Neuronal stem cell (in vitro differentiated cells): ENCODE measurements at regions not wholly inside any gene's neighbourhood (a gene's known extent, or its start where the extent isn't known, plus 50 kb on each side); places are given as distances from the start of the nearest gene placed in this dataset.

Experiments
- DNase-seq: peaks from one replicate; pipeline ENCODE4 v3.0.0-alpha.2; 2013; ENCODE audit warnings: low spot score
- H2AFZ ChIP-seq: one replicate; pipeline ENCODE4 v1.6.1; 2013; ENCODE audit warnings: mild to moderate bottlenecking, low read length, inconsistent platforms
- H2AK5ac ChIP-seq: 2 replicates; pipeline ENCODE4 v1.6.1; 2013; ENCODE audit warnings: low read depth, mild to moderate bottlenecking, inconsistent platforms, low read length, moderate library complexity, mixed read lengths
- H2BK120ac ChIP-seq: 2 replicates; pipeline ENCODE4 v1.6.1; 2013; ENCODE audit warnings: low read depth, mild to moderate bottlenecking, inconsistent platforms, low read length, moderate library complexity, mixed read lengths
- H2BK12ac ChIP-seq: one replicate; pipeline ENCODE4 v1.6.1; 2013; ENCODE audit warnings: low read length, inconsistent platforms
- H2BK15ac ChIP-seq: 2 replicates; pipeline ENCODE4 v1.6.1; 2013; ENCODE audit warnings: mild to moderate bottlenecking, low read length, inconsistent platforms, mixed read lengths
- H2BK5ac ChIP-seq: one replicate; pipeline ENCODE4 v1.6.1; 2013; ENCODE audit warnings: inconsistent platforms, mild to moderate bottlenecking, low read length, moderate library complexity
- H3K14ac ChIP-seq: one replicate; pipeline ENCODE4 v1.6.1; 2013; ENCODE audit warnings: low read length, inconsistent platforms
- H3K18ac ChIP-seq: 2 replicates; pipeline ENCODE4 v1.6.1; 2013; ENCODE audit warnings: low read length, inconsistent platforms
- H3K23ac ChIP-seq: 2 replicates; pipeline ENCODE4 v1.6.1; 2013; ENCODE audit warnings: low read depth, mild to moderate bottlenecking, mixed read lengths, low read length, inconsistent platforms; ENCODE audit not compliant: poor library complexity
- H3K27ac ChIP-seq: replicated peaks from 3 replicates; pipeline ENCODE4 v1.5.1; 2013; ENCODE audit warnings: low read length, inconsistent platforms
- H3K27me3 ChIP-seq, 3 experiments: 2 replicates each; pipeline ENCODE4 v1.6.1; 2013; ENCODE audit warnings: low read length in 3 of 3, mild to moderate bottlenecking in 2 of 3, inconsistent platforms in 1 of 3, low read depth in 1 of 3, mixed read lengths in 1 of 3, moderate library complexity in 1 of 3; ENCODE audit not compliant: control insufficient read depth in 3 of 3, insufficient read depth in 3 of 3
- H3K36me3 ChIP-seq, 2 donors: replicated peaks in 1 of 2; 2 replicates each; pipeline ENCODE4 v1.6.1; 2013; ENCODE audit warnings: low read length in 2 of 2; ENCODE audit not compliant: control insufficient read depth in 2 of 2, insufficient read depth in 2 of 2
- H3K4ac ChIP-seq: 2 replicates; pipeline ENCODE4 v1.6.1; 2013; ENCODE audit warnings: inconsistent platforms, mild to moderate bottlenecking, low read length, moderate library complexity
- H3K4me1 ChIP-seq, 2 donors: 1 replicate in 1 of 2; 2 replicates in 1 of 2; pipeline ENCODE4 v1.6.1; 2013; ENCODE audit warnings: low read length in 2 of 2, low read depth in 1 of 2; ENCODE audit not compliant: control insufficient read depth in 2 of 2, insufficient read depth in 1 of 2
- H3K4me2 ChIP-seq: one replicate; pipeline ENCODE4 v1.6.1; 2013; ENCODE audit warnings: mild to moderate bottlenecking, low read length, inconsistent platforms; ENCODE audit not compliant: insufficient read depth, poor library complexity, severe bottlenecking
- H3K4me3 ChIP-seq, 2 donors: 2 replicates each; pipeline ENCODE4 v1.5.1; 2013; ENCODE audit warnings: low read length in 2 of 2, mild to moderate bottlenecking in 2 of 2, inconsistent platforms in 1 of 2, moderate library complexity in 1 of 2
- H3K79me1 ChIP-seq: one replicate; pipeline ENCODE4 v1.6.1; 2013; ENCODE audit warnings: low read depth, mild to moderate bottlenecking, inconsistent platforms, low read length, moderate library complexity
- H3K9ac ChIP-seq: one replicate; pipeline ENCODE4 v1.6.1; 2013; ENCODE audit warnings: mild to moderate bottlenecking, low read depth, low read length, inconsistent platforms; ENCODE audit not compliant: poor library complexity
- H3K9me3 ChIP-seq, 2 donors: replicated peaks in 1 of 2; 2 replicates each; pipeline versions ENCODE3 to v1.6.1; 2013; ENCODE audit warnings: low read length in 2 of 2, mild to moderate bottlenecking in 2 of 2, inconsistent platforms in 1 of 2, low read depth in 1 of 2, mixed read lengths in 1 of 2, moderate library complexity in 1 of 2; ENCODE audit not compliant: control insufficient read depth in 2 of 2, insufficient read depth in 1 of 2
- H4K8ac ChIP-seq: one replicate; pipeline ENCODE4 v1.6.1; 2013; ENCODE audit warnings: low read depth, mild to moderate bottlenecking, inconsistent platforms, low read length, moderate library complexity
- H4K91ac ChIP-seq: one replicate; pipeline ENCODE4 v1.6.1; 2013; ENCODE audit warnings: low read length, low read depth, mild to moderate bottlenecking, inconsistent platforms; ENCODE audit not compliant: poor library complexity
- WGBS, 2 donors: extraction: QIAGEN DNeasy Blood & Tissue Kit; methylation state at CpG; one replicate each; pipeline ENCODE4 v1.1.7; 2013; ENCODE audit warnings: missing lambda C conversion rate in 2 of 2, mixed read lengths in 1 of 2; ENCODE audit not compliant: insufficient read length in 2 of 2, insufficient replicate concordance in 1 of 2; ENCODE audit errors: extremely low coverage in 2 of 2; 5-methylcytosine and 5-hydroxymethylcytosine counted together

DNA sequence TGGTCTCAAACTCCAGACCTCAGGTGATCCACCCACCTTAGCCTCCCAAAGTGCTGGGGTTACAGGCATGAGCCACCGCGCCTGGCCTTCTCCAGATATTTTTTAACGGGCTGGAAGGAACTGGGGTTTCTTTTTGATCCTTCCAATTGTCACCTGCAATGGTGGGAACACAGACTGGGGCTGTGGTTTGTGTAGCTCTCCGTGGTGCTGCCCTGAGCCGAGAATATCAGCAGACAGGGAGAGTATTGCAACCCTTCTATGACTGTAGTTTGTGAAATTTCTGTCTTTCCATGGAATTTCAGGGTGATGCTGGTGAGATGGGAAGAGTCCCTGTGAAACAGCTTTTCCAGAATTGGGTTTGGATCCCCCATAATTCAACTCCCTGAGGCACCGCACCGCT, 263.5 kb downstream of the ENGASE start:
- Histone ChIP-seq H3K18ac (no peak overlapping the region), H3K14ac (no peak overlapping the region), H3K4ac (no peak overlapping the region), H3K27ac (no peak overlapping the region), H3K9me3 (no peaks in the 10 kb centered on the region), H3K4me1 (peaks cover 0 to 2% of the 10 kb centered on the region in 2 donors), H2BK12ac (no peak overlapping the region), H3K27me3 (peaks cover 0 to 9% (median 0%) of the 10 kb centered on the region in 3 experiments), H3K4me3 (no peak overlapping the region), H2BK15ac (no peak overlapping the region), H3K79me1 (peaks cover 2% of the 10 kb centered on the region), H2BK5ac (no peak overlapping the region), H3K9ac (no peak overlapping the region), H4K8ac (no peak overlapping the region), H2BK120ac (no peak overlapping the region), H3K4me2 (no peak overlapping the region), H4K91ac (no peak overlapping the region), H3K36me3 (no peaks in the 10 kb centered on the region), H3K23ac (no peak overlapping the region), H2AK5ac (no peak overlapping the region), H2AFZ (no peak overlapping the region)
- WGBS, 2 donors = no CpG with 5 or more reads among the region's 7 CpGs
- no peak for DNase-seq

DNA sequence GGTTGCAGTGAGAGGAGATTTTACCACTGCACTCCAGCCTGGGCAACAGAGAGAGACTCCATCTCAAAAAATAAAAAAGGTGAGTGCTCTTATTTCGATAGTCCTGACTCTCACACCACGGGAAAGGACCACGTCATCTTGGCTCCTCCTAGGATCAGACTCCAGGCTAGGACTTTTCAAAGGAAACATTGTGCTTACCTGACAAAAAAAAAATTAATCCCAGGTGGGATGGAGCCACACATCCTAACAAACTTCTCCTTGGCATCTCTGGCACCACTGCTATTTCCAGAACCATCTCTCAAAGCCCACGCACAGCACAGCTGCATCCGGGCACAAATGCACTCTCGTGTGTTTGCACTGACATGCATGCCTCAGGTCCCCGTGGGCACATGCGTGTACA, 262.4 kb downstream of the ENGASE start:
- Histone ChIP-seq H2AFZ (no peak overlapping the region), H3K27ac (no peak overlapping the region), H3K36me3 (no peaks in the 10 kb centered on the region), H3K4me2 (no peak overlapping the region), H3K9ac (no peak overlapping the region), H3K79me1 (peaks cover 2% of the 10 kb centered on the region), H3K18ac (no peak overlapping the region), H2AK5ac (no peak overlapping the region), H3K4me3 (no peak overlapping the region), H3K9me3 (no peaks in the 10 kb centered on the region), H3K23ac (no peak overlapping the region), H2BK15ac (no peak overlapping the region), H3K27me3 (peaks cover 0 to 2% (median 0%) of the 10 kb centered on the region in 3 experiments), H3K4me1 (peaks cover 0 to 2% of the 10 kb centered on the region in 2 donors), H3K4ac (no peak overlapping the region), H2BK120ac (no peak overlapping the region), H3K14ac (no peak overlapping the region), H4K8ac (no peak overlapping the region), H4K91ac (no peak overlapping the region), H2BK12ac (no peak overlapping the region), H2BK5ac (no peak overlapping the region)
- no CpG with 5 or more reads among the region's 8 CpGs for WGBS, 2 donors
- DNase-seq = no peak

DNA sequence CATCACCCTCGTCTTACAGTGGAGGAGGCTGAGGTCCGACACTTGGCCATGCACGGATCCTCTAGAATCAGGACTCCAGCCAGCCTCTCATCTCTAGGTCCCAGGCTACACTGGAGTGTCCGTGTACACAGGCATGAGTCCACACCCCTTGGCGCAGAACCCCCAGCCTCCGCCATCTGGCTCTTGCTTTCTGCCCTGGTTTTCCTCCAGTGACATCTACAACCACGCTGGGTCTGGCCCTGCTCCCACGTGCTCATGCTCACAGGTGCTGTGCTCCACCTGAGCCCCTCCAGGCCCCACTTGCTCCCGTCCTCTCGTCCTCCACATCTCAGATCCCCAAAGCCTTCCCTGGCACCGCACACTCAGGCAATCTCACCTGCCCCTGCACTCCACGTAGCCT, 260.8 kb downstream of the ENGASE start:
- WGBS, 2 donors = no CpG with 5 or more reads among the region's 12 CpGs
- peaks cover 2% of the 10 kb centered on the region for H3K79me1 ChIP-seq
- H3K4me2 ChIP-seq = no peak overlapping the region
- H3K4ac ChIP-seq = no peak overlapping the region
- no peak overlapping the region for H2AK5ac ChIP-seq
- H2AFZ ChIP-seq = no peak overlapping the region
- H3K9ac ChIP-seq = no peak overlapping the region
- no peak overlapping the region for H2BK15ac ChIP-seq
- no peaks in the 10 kb centered on the region for H3K36me3 ChIP-seq
- no peak overlapping the region for H3K4me3 ChIP-seq
- H3K18ac ChIP-seq = peak overlapping the region; percentile 29
- H3K27me3 ChIP-seq = peaks cover 0 to 8% (median 0%) of the 10 kb centered on the region in 3 experiments
- no peak overlapping the region for H3K14ac ChIP-seq
- H3K4me1 ChIP-seq = peaks cover 0 to 3% of the 10 kb centered on the region in 2 donors
- H3K23ac ChIP-seq = no peak overlapping the region
- H4K8ac ChIP-seq = no peak overlapping the region
- no peak overlapping the region for H2BK5ac ChIP-seq
- H3K9me3 ChIP-seq = no peaks in the 10 kb centered on the region
- peak overlapping the region; percentile 93 for H4K91ac ChIP-seq
- no peak overlapping the region for H2BK12ac ChIP-seq
- DNase-seq = no peak
- H3K27ac ChIP-seq = no peak overlapping the region
- H2BK120ac ChIP-seq = no peak overlapping the region

DNA sequence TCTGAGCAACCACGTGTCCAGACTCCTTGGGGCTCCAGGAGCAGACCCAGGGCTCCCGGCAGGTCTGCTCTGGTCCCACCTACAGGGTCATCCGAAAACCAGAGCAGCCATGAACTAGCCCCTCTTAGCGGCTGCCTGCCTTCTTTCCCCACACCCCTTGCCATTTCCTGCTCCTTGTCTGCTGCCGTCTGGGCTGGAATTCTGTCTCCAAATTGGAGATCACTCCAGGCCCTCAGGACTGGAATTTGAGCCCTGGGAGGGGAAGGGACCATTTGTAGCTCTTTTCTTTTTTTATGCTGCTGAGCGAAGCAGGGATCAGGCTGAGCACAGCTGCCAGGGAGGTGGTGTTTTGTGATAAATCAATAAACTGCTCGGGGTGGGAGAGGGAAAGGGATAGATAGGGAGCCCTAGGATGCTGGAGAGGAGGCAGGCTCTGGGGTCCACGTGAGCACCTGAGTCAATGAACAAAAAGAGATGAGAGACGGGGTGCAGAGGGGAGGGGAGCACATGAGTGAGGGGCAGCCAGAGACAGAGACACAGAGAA, 257.5 kb downstream of the ENGASE start:
- Histone ChIP-seq H3K4me3 (no peak overlapping the region), H2AK5ac (no peak overlapping the region), H4K91ac (no peak overlapping the region), H2BK12ac (no peak overlapping the region), H3K4me2 (no peak overlapping the region), H2BK15ac (no peak overlapping the region), H3K14ac (no peak overlapping the region), H3K18ac (no peak overlapping the region), H2BK120ac (no peak overlapping the region), H2AFZ (no peak overlapping the region), H3K36me3 (no peaks in the 10 kb centered on the region), H3K27ac (no peak overlapping the region), H3K27me3 (peaks cover 0 to 11% (median 0%) of the 10 kb centered on the region in 3 experiments), H3K9ac (no peak overlapping the region), H2BK5ac (no peak overlapping the region), H3K4ac (no peak overlapping the region), H3K9me3 (no peaks in the 10 kb centered on the region), H4K8ac (no peak overlapping the region), H3K4me1 (peaks cover 0 to 2% of the 10 kb centered on the region in 2 donors), H3K79me1 (peaks cover 2% of the 10 kb centered on the region), H3K23ac (no peak overlapping the region)
- no peak for DNase-seq
- no CpG with 5 or more reads among the region's 9 CpGs for WGBS, 2 donors
